Left cardiac atrium (tissue), 4 donors: ENCODE measurements at regions not wholly inside any gene's neighbourhood (a gene's known extent, or its start where the extent isn't known, plus 50 kb on each side); places are given as distances from the start of the nearest gene placed in this dataset.
A peak's percentile ranks its signal among the peaks of the same experiment; 100 is the strongest.

Experiments
- ATAC-seq, 2 donors: fragments of 200-7000 bp; cut with Tn5 transposase; one replicate each; pipeline ENCODE4 v1.9.1; 2020; ENCODE audit warnings: mild to moderate bottlenecking in 2 of 2, moderate library complexity in 2 of 2
- DNase-seq: peaks from one replicate; pipeline ENCODE4 v3.0.0-alpha.2; 2020
- intact Hi-C, 2 donors: fragments of 100-400 bp; cut with DNase I; formaldehyde crosslinking; loops; one replicate each; pipeline versions ENCODE4 v1.14.1 to v1.15.1; 2022 to 2023
- donor health status: DM: no; HTN: yes; CAD: no.
- donor health status: DM: no; HTN: yes; CAD: no; lungs with severe emphysema.
- donor health status: DM: yes; HTN: yes; CAD: no.
- donor health status: Dilated cardiomyopathy.

GRCh38 chr13:34070544-34071303, 252.8 kb downstream of the RFC3 start:
- no peak for ATAC-seq
- DNase-seq, result no peak
- intact Hi-C loops, result no loop called here

DNA sequence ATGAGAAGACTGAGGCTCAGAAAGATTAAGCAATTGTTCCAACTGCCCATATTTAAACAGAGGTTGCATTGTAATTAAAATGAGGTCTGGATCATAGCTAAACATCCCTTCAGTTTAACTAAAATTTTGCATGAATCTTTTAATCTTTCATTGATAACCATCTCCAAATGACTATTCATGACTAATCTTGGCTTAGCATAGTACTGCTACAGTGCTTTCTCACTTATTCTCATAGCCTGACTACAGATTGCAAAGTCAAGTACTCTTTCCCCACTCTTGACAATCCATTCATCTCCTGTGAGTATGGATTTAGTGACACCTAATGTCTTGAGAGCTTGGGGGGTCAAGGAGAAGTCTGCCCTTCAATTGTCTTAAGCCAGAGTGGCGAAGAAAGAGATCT, 258.4 kb downstream of the RFC3 start:
- no peak for DNase-seq
- ATAC-seq, result no peak
- intact Hi-C loops, result loop anchor here in 1 of 2 donors (5.0 kb wide), 2 partner anchors 279 to 1086 kb away; no protein-coding TSS in a partner anchor

DNA sequence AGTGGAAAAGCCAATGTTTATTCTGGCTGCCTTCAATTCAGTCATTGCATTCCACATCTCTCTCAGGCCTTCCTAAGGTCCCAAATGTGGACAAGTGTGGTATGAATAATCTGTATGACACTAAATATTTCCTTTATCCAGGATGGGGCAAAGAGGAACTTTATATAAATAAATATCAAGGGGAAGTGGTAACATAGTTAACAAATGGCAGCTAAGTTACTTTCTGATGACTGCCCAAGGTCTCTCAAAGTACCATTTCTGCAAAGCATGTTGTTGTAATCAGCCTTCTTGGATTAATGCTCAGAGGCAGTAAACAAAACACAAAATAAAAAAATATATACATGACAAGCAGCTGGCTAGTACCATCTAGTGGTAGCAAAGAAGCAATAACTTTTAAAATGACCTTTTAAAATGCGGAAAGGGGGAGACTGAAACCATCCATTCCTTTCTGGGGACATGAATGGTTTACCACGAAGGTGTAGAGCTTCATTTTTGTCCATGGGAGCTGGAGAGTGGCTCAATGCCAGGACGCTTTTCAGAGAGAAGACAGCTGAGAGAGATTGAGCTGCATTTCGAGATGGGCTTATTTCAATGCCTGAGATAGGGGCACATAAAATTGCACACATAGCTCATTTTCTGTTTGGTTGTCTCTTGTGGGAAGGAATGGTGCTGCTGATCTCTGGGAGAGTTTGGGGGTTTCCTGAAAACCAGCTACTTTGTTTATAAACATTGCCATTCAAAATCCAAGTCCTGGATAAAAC, 259.2 kb downstream of the RFC3 start:
- intact Hi-C loops, result loop anchor here in 1 of 2 donors (1.0 to 5.0 kb wide), 3 partner anchors 146 to 1085 kb away; no protein-coding TSS in a partner anchor
- no peak for DNase-seq
- peak; percentile 26 to 44 for ATAC-seq

DNA sequence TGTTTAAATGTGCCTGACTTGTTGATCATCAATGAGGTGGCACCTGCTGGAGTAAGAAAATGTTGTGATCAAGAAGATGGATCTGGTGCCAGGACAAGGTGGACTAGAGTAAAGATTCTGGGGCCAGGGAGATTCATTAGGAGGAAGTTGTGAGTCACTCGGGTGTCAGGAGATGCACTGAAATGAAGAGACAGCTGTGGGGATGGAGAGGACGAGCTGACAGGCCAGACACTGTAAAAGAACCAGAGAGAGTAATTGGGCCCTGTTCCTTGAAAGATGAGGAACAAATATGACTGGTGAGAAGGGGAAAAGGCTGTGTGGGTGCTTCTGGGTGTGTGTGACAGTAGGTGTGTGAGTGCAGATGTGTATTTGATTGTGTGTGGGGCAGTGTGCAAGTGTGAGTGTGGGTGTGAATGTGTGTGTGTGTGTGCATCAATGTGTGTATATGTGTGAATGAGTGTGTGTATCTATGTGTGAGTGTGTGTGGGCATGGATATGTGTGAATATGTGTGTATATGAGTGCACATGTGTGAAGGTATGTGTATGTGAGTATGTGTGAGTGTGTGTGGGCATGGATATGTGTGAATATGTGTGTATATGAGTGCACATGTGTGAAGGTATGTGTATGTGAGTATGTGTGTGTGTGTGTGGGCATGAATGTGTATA, 260.5 kb downstream of the RFC3 start:
- intact Hi-C loops, result loop anchor here in 1 of 2 donors (5.0 kb wide), 2 partner anchors 281 to 1084 kb away; no protein-coding TSS in a partner anchor
- DNase-seq (no peak), ATAC-seq (no peak)

DNA sequence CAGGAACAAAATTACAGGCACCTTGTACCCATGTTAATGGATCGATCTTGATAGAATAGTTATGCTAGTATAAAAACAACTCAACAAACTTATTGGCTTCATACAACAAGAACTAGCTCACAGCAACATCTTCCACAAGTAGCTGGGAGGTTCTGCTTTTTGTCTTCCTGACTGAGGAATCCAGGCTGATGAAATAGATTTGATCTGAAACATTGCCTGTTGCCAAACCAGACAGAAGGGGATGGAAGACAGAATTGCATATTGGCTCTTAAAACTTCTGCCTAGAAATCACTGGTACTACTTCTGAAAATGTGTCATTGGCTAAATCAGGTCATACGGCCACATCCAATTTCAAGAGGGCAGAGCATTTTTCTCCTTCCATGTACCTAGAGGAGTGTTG, 267.3 kb downstream of the RFC3 start:
- no peak for ATAC-seq

GRCh38 chr13:34086281-34086680, 268.3 kb downstream of the RFC3 start:
- no peak for ATAC-seq
- DNase-seq, result no peak
- intact Hi-C loops, result loop anchor here in 1 of 2 donors (10.0 kb wide), 1 partner anchor 1059 kb away; no protein-coding TSS in a partner anchor

More for the DNA sequence above, 267.3 kb downstream of the RFC3 start:
- intact Hi-C loops, result loop anchor here in 1 of 2 donors (10.0 kb wide), 1 partner anchor 1060 kb away; no protein-coding TSS in a partner anchor
- no peak for DNase-seq

DNA sequence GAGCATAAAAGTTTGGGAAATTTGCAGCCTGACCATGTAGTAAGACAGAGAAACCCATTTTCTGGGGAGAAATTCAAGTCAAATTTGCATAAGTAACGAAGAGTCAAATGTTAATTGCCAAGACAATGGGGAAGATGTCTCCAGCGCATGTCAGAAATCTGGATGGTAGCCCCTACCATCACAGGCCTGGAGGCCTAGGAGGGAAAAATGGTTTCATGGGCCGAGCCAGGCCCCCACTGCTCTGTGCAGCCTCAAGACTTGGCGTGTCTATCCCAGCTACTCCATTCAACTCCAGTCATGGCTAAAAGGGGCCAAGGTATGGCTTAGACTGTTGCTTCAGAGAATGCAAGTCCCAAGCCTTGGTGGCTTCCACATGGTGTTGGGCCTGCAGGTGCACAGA, 269.8 kb downstream of the RFC3 start:
- no peak for ATAC-seq

GRCh38 chr13:34103854-34104253, 285.9 kb downstream of the RFC3 start:
- intact Hi-C loops, result no loop called here
- ATAC-seq, result no peak

More for the DNA sequence above, 269.8 kb downstream of the RFC3 start:
- no peak for DNase-seq
- intact Hi-C loops, result loop anchor here in 1 of 2 donors (10.0 kb wide), 1 partner anchor 1057 kb away; no protein-coding TSS in a partner anchor

GRCh38 chr13:34104853-34105252, 286.9 kb downstream of the RFC3 start:
- DNase-seq, result no peak
- no peak for ATAC-seq
- intact Hi-C loops, result no loop called here

More at GRCh38 chr13:34103854-34104253, 285.9 kb downstream of the RFC3 start:
- DNase-seq, result no peak

DNA sequence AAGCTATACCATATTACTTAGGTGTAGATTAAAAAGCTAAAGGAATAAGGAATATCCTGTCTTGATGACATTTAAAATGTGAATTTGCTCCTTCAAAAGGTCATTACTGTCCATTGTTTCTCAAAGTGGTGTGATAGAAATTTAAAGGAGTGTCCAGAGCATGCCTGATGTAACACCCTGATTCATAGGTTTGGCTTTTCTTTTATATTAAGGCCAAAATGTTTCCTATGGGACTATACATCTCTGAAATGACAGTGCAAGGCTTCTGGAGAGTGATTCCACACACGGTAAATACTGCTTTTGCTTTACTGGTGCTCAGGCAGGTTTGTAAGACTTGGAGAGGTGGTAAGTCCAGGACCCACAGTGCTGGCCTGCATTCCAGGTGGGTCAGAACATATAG, 289.9 kb downstream of the RFC3 start:
- no peak for ATAC-seq

DNA sequence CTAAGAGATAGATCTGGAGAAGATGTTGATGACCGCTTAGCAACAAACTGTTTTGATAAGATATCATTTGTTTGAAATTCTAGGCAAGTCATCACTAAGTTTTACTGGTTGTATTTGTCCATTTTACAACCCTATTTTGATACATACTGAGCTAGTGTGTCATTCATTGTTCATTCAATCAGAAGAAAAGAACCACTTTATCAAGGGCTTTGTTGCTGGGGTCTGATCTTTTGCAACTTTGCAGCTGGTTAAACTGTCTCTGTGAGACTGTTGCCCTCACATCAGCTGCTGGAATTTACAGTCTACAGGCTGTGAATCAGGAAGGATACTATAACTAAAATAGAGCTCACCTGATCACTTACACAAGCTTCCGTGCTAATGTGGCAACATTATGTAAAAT, 290.5 kb downstream of the RFC3 start:
- intact Hi-C loops, result no loop called here
- DNase-seq (no peak), ATAC-seq (no peak)

More for the DNA sequence above, 289.9 kb downstream of the RFC3 start:
- intact Hi-C loops, result no loop called here
- no peak for DNase-seq

DNA sequence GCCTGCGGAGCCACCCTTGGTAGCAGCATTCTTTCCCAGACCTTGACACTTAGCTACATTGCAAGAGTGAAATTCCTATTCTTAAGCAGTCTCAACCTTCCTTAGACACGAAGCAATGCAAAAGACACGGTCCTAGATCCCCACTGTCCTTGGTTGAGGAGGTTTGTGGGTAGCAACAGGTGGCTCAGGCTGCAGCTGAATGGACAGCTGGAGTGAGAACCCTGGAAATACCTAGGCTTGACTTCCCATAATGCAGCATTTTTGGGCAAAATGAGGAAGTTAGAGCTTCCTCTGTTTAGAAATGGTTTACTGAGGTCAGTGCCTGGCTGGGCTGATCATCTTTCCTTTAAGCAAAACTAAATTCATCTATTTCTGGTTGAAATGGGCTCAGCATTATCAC, 296.6 kb downstream of the RFC3 start:
- ATAC-seq (no peak), DNase-seq (no peak)
- intact Hi-C loops, result no loop called here

DNA sequence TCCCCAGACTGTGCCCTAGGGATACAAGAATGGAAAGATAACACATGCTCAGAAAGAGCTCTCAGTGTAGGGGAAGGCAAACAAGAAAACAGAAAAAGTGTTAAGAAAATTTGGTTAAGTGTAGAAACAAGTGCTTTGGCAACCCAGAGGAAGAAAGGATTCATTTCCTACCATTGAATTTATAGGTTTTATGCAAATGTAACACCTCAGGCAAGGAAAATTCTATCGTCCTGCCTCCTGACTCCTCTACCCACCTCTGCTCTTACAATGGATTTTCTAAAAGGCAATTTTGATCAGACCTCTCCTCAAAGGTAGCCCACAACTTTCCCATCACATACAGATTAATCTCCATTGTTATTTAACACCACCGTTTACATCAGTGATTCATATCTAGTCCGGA, 298.7 kb downstream of the RFC3 start:
- ATAC-seq (no peak), DNase-seq (no peak)
- intact Hi-C loops, result no loop called here

DNA sequence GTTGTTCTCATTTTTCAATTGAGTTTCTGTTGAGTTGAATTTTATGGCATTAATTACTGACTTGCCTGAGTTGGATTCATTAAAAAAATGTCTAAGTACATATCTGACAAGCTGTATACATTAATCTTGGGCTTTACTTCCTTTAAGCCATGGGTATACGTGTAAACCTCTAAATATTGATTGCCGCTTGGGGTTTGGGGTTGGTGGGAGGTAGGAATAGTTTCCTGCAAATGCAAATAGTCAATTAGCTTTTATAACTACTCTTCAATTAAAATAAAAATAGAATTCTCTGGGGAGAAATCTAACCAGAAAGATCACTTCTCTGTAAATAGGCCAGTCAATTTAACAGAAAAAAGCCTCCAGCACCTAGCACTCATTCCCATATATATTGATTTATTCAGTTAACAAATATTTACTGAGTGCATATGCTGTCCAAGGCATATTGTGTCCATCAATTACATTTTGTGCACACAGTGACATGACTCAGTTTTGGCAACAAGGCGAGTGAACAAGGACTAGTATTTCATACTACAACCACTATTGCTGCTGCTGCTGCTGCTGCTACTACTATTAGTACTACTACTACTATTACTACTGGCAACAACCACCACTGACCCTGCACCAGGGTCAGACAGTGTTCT, 306.8 kb downstream of the RFC3 start:
- DNase-seq, result no peak
- no peak for ATAC-seq
- intact Hi-C loops, result no loop called here

DNA sequence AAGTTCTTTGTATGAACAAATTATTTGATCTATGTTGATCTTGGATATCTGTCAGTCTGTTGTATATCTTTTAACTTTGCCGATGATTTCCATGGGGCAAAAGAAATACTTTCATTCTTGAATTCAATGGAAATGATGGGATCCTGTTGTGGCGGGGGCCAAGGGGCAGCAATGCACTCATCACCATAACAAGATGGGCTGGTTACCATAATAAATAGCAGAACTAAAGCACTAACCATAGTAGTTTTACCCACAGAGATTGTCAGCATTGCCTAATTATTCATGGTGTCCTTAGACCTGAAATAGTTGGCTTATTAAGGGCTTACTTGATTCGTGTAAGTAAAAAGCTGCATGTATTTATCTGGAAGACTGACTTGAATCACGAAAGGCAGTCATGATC, 309.6 kb downstream of the RFC3 start:
- intact Hi-C loops, result no loop called here
- no peak for ATAC-seq
- no peak for DNase-seq

- intact Hi-C loops, result no loop called here
- ATAC-seq (no peak), DNase-seq (no peak)
These were observed 310.7 kb downstream of the RFC3 start for GRCh38 chr13:34128661-34129060.

DNA sequence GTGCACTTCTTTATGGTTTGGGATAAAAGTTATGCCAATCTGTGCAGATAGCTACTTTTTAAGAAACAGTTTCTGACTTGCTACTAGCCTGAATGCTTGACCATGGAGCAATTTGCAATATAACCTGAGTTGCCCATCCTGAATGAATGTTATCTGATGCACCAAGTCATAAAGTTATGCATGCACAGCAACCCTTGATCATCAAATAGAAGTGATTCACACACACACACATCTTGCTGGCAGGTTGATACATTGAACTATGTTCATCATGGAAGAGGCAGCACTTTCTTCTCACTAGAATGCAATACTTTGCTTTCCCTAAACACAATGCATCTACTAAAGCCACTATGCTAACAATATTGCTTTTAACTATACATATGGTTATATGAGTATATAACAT, 311.5 kb downstream of the RFC3 start:
- no peak for DNase-seq
- intact Hi-C loops, result no loop called here
- ATAC-seq, result no peak

GRCh38 chr13:34137200-34137599, 319.3 kb downstream of the RFC3 start:
- intact Hi-C loops, result no loop called here
- DNase-seq, result no peak
- no peak for ATAC-seq

GRCh38 chr13:34139660-34140227, 321.8 kb downstream of the RFC3 start:
- DNase-seq, result no peak
- intact Hi-C loops, result no loop called here
- no peak for ATAC-seq
